ENCODE measurements at regions not wholly inside any gene's neighbourhood (a gene's known extent, or its start where the extent isn't known, plus 50 kb on each side); places are given as distances from the start of the nearest gene placed in this dataset.

- peak overlapping the region; percentile 92 for H3K4me2 ChIP-seq
- CTCF ChIA-PET = interaction anchor here (5.8 kb wide), 1 partner anchor 22 kb away, joined by 31 read pairs; no protein-coding TSS in a partner anchor
- H3K9me3 ChIP-seq = no peaks in the 10 kb centered on the region
- ATAC-seq (peak; percentile 1 to 8; a peak in 4 of 6 replicates), DNase-seq (ENCODE audit: low read depth in 1 of 2, low spot score in 1 of 2) (no peak), FAIRE-seq (peak; percentile 80)
- H3K4me3 ChIP-seq = peak overlapping the region; percentile 30
- TF ChIP-seq CEBPB (IDR thresholded peaks at IDR 0.05) = peak; percentile 59 to 70; a peak in 3 of 4 replicates
- TF ChIP-seq, protein P1, sequence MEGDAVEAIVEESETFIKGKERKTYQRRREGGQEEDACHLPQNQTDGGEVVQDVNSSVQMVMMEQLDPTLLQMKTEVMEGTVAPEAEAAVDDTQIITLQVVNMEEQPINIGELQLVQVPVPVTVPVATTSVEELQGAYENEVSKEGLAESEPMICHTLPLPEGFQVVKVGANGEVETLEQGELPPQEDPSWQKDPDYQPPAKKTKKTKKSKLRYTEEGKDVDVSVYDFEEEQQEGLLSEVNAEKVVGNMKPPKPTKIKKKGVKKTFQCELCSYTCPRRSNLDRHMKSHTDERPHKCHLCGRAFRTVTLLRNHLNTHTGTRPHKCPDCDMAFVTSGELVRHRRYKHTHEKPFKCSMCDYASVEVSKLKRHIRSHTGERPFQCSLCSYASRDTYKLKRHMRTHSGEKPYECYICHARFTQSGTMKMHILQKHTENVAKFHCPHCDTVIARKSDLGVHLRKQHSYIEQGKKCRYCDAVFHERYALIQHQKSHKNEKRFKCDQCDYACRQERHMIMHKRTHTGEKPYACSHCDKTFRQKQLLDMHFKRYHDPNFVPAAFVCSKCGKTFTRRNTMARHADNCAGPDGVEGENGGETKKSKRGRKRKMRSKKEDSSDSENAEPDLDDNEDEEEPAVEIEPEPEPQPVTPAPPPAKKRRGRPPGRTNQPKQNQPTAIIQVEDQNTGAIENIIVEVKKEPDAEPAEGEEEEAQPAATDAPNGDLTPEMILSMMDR (IDR thresholded peaks at IDR 0.05) = no peak
- H3K27ac ChIP-seq = peak overlapping the region; percentile 70 to 87
- 32% methylated on average over 9 of the region's 9 CpGs for WGBS (ENCODE audit: missing lambda C conversion rate)
- POLR2A ChIA-PET = no interaction called here
- H3K4me1 ChIP-seq = peaks cover 70% of the 10 kb centered on the region
These were observed 397.4 kb downstream of the SOX9 start for GRCh38 chr17:72518159-72518732.

GRCh38 chr17:72518753-72519597 is 398.2 kb downstream of the SOX9 start:
- peak overlapping the region; percentile 70 to 87 for H3K27ac ChIP-seq

More at GRCh38 chr17:72518753-72519597, 398.2 kb downstream of the SOX9 start:
- peak; percentile 52 to 70 for ATAC-seq
- no peak for FAIRE-seq
- TF ChIP-seq MYC (IDR thresholded peaks at IDR 0.05; ENCODE audit: borderline replicate concordance, low read length) = peak; percentile 60; the same call in 1 of the 2 replicates
- TF ChIP-seq ATOH8 (CRISPR knock-in tag; IDR thresholded peaks at IDR 0.05; ENCODE audit: low read depth) = no peak
- TF ChIP-seq RAD21 (conservative IDR thresholded peaks at IDR 0.05 in 1 of 2, IDR thresholded peaks at IDR 0.05 in 1 of 2) = peak; percentile 19 to 31; a peak in 2 of 5 replicates
- no peak for TF ChIP-seq CEBPB (IDR thresholded peaks at IDR 0.05)
- TF ChIP-seq MAFK (IDR thresholded peaks at IDR 0.05; ENCODE audit: partially characterized antibody) = no peak
- TF ChIP-seq HOXB5 (CRISPR knock-in tag; IDR thresholded peaks at IDR 0.05) = no peak
- peak in 1 of 2 experiments; percentile 61; a peak in 1 of 5 replicates for TF ChIP-seq JUN (IDR thresholded peaks at IDR 0.05)
- peak; percentile 74; the same call in 1 of the 2 replicates for TF ChIP-seq GATA3 (IDR thresholded peaks at IDR 0.05; ENCODE audit: borderline replicate concordance)
- TF ChIP-seq ZC3H11A (IDR thresholded peaks at IDR 0.05) = no peak
- TF ChIP-seq MAX (IDR thresholded peaks at IDR 0.05) = peak; percentile 76
- no peak for TF ChIP-seq CHD4 (IDR thresholded peaks at IDR 0.05; ENCODE audit: borderline replicate concordance)
- no peak for TF ChIP-seq ESRRA (IDR thresholded peaks at IDR 0.05; ENCODE audit: borderline replicate concordance, low read length)
- TF ChIP-seq POLR2AphosphoS2 (conservative IDR thresholded peaks at IDR 0.05; ENCODE audit: low read length) = no peak
- TF ChIP-seq, protein P2, sequence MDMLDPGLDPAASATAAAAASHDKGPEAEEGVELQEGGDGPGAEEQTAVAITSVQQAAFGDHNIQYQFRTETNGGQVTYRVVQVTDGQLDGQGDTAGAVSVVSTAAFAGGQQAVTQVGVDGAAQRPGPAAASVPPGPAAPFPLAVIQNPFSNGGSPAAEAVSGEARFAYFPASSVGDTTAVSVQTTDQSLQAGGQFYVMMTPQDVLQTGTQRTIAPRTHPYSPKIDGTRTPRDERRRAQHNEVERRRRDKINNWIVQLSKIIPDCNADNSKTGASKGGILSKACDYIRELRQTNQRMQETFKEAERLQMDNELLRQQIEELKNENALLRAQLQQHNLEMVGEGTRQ (IDR thresholded peaks at IDR 0.05) = no peak
- TF ChIP-seq HDAC2 (IDR thresholded peaks at IDR 0.05) = no peak; the same call in 1 of the 2 replicates
- no peak for TF ChIP-seq NPAS2 (CRISPR knock-in tag; IDR thresholded peaks at IDR 0.05; ENCODE audit: borderline replicate concordance)
- TF ChIP-seq NFE2L2 (conservative IDR thresholded peaks at IDR 0.05; ENCODE audit: low read length) = no peak
- TF ChIP-seq RNF2 (IDR thresholded peaks at IDR 0.05; ENCODE audit: borderline replicate concordance, low read depth) = no peak
- TF ChIP-seq, protein P3, sequence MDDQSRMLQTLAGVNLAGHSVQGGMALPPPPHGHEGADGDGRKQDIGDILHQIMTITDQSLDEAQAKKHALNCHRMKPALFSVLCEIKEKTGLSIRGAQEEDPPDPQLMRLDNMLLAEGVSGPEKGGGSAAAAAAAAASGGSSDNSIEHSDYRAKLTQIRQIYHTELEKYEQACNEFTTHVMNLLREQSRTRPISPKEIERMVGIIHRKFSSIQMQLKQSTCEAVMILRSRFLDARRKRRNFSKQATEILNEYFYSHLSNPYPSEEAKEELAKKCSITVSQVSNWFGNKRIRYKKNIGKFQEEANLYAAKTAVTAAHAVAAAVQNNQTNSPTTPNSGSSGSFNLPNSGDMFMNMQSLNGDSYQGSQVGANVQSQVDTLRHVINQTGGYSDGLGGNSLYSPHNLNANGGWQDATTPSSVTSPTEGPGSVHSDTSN (IDR thresholded peaks at IDR 0.05) = peak; percentile 52; the same call in 1 of the 2 replicates
- no peak for TF ChIP-seq SREBF2 (IDR thresholded peaks at IDR 0.05)
- TF ChIP-seq ZSCAN20 (CRISPR knock-in tag; IDR thresholded peaks at IDR 0.05) = no peak
- no peak for TF ChIP-seq EHMT2 (IDR thresholded peaks at IDR 0.05; ENCODE audit: low read depth)
- no peak for TF ChIP-seq TP53 (CRISPR knock-in tag; IDR thresholded peaks at IDR 0.05)
- peak in 1 of 2 experiments; percentile 53; a peak in 1 of 5 replicates for TF ChIP-seq EP300 (IDR thresholded peaks at IDR 0.05)
- TF ChIP-seq CHD2 (IDR thresholded peaks at IDR 0.05; ENCODE audit: low read length, partially characterized antibody) = no peak
- 0 out of 3 replicates have a peak, but pooled peaks have one; percentile 23 for TF ChIP-seq BCL3 (IDR thresholded peaks at IDR 0.05)
- TF ChIP-seq SMC3 (IDR thresholded peaks at IDR 0.05) = peak; percentile 11; the same call in 1 of the 3 replicates
- H3K4me3 ChIP-seq = peak overlapping the region; percentile 30
- peaks cover 70% of the 10 kb centered on the region for H3K4me1 ChIP-seq
- H3K9me3 ChIP-seq = no peaks in the 10 kb centered on the region
- H3K4me2 ChIP-seq = peak overlapping the region; percentile 92
- peak; percentile 64 to 84 for DNase-seq (ENCODE audit: low read depth in 1 of 2, low spot score in 1 of 2)
- POLR2A ChIA-PET = no interaction called here
- WGBS (ENCODE audit: missing lambda C conversion rate) = 5% methylated on average over 25 of the region's 25 CpGs
- CTCF ChIA-PET = interaction anchor here (1.0 to 5.8 kb wide), 4 partner anchors 10 to 1752 kb away, joined by 3 to 31 read pairs (median 4); no protein-coding TSS in a partner anchor
